ENCODE measurements at regions not wholly inside any gene's neighbourhood (a gene's known extent, or its start where the extent isn't known, plus 50 kb on each side); places are given as distances from the start of the nearest gene placed in this dataset.
A peak's percentile ranks its signal among the peaks of the same experiment; 100 is the strongest.
"Not testable (repeated sequence)": the region's sequence is repeated elsewhere in the genome, so short reads cannot be mapped to it uniquely, and the experiment has no call there.

- no peak for DNase-seq
Observed at GRCh38 chr2:47295981-47296635, 73.0 kb upstream of the EPCAM start.

- DNase-seq = no peak
Observed at GRCh38 chr2:47295131-47295980, 73.8 kb upstream of the EPCAM start.

GRCh38 chr2:47293976-47294375, 75.1 kb upstream of the EPCAM start:
- no peak for DNase-seq

GRCh38 chr2:47288864-47289263, 80.2 kb upstream of the EPCAM start:
- DNase-seq = no peak

GRCh38 chr2:47283659-47284058, 85.5 kb upstream of the EPCAM start:
- no peak for DNase-seq

- no peak for DNase-seq
Observed at GRCh38 chr2:47282621-47283272, 86.4 kb upstream of the EPCAM start.

GRCh38 chr2:47279525-47279924, 89.6 kb upstream of the EPCAM start:
- not testable (repeated sequence) for DNase-seq

- no peak for DNase-seq
Observed at GRCh38 chr2:47277987-47278386, 91.1 kb upstream of the EPCAM start.

- no peak for DNase-seq
Observed at GRCh38 chr2:47277187-47277586, 91.9 kb upstream of the EPCAM start.

- DNase-seq = no peak
Observed at GRCh38 chr2:47276061-47276460, 93.0 kb upstream of the EPCAM start.

- DNase-seq = peak in 3 of 56 donors; percentile 8 to 21 (median 20)
Observed at GRCh38 chr2:47274054-47274782, 94.9 kb upstream of the EPCAM start.

GRCh38 chr2:47272905-47273758, 96.0 kb upstream of the EPCAM start:
- no peak for DNase-seq

- peak in 43 of 56 donors; percentile 9 to 74 (median 46) for DNase-seq
Observed at GRCh38 chr2:47272031-47272864, 95.9 kb upstream of the CALM2 start.

GRCh38 chr2:47271054-47272000, 95.0 kb upstream of the CALM2 start:
- DNase-seq = no peak

- DNase-seq = no peak
Observed at GRCh38 chr2:47270421-47270820, 94.1 kb upstream of the CALM2 start.

GRCh38 chr2:47269316-47270232, 93.3 kb upstream of the CALM2 start:
- DNase-seq = peak in 3 of 56 donors; percentile 15 to 32 (median 28)

GRCh38 chr2:47267711-47268086, 91.4 kb upstream of the CALM2 start:
- no peak for DNase-seq
